ENCODE measurements at regions not wholly inside any gene's neighbourhood (a gene's known extent, or its start where the extent isn't known, plus 50 kb on each side); places are given as distances from the start of the nearest gene placed in this dataset.

DNA sequence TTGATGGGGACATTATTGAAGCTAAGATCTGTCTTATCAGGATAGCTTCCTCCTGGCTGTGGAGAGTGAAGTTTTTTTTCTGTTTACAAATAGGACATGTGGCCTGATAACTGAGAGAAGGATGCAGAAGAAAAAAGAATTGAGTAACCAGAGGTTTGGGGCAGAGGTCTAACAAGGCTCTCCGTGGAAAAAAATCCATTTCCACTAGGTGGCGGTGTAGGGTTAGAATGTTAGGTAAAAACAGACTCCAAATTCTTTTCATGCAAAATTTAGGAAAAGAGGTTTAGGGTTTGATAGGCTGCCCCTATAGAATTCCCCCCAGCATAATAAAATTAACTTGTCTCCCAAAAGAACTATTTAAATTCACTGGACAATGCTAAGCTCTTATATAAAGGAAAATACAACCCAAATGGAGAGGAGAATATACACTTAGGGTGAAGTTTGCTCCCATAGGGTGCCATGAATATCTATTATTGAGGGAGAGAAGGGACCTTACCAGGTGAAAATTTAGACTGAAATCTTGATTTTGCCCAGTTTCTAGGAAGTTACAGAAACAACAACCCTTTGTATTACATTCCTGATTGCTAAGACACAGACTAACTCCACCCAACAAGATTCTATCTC is 1560.4 kb downstream of the OTOL1 start:
- peak; percentile 55 for FAIRE-seq

- no peak for FAIRE-seq
Observed at GRCh38 chr3:163058031-163058854, 1561.6 kb downstream of the OTOL1 start.

DNA sequence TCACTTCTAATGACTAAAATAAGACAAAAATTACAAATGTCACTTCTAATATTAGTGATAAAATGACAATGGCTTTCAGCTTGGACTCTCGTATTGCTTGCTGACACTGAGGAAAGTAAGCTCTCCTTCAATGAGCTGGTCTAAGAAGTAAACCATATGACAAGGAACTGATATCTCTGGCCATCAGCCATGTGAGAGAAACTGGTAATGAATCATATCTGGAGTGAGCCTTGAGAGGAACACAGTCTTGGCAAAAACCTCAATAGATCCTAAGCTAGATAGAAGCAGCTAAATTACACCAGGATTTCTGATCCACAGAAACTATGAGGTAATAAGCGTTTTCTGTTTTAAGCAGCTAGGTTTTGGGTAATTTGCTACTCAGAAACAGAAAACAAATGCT is 1575.1 kb downstream of the OTOL1 start:
- no peak for FAIRE-seq
